ENCODE measurements at regions not wholly inside any gene's neighbourhood (a gene's known extent, or its start where the extent isn't known, plus 50 kb on each side); places are given as distances from the start of the nearest gene placed in this dataset.

- H3K27ac ChIP-seq (ENCODE audit: low read depth) = no peak overlapping the region
- no peaks in the 10 kb centered on the region for H3K36me3 ChIP-seq (ENCODE audit: insufficient read depth)
- no peaks in the 10 kb centered on the region for H4K20me1 ChIP-seq (replicated peaks; ENCODE audit: insufficient read depth)
- peaks cover 4% of the 10 kb centered on the region; the same call in 1 of the 2 replicates for H3K9me2 ChIP-seq (ENCODE audit: insufficient read depth)
- no peak overlapping the region for H3K27ac Mint-ChIP-seq
- no peak overlapping the region for H3K4me2 ChIP-seq
- no peaks in the 10 kb centered on the region for H3K4me1 ChIP-seq (ENCODE audit: insufficient read depth)
- H3K79me2 ChIP-seq (replicated peaks; ENCODE audit: insufficient read depth) = no peaks in the 10 kb centered on the region
- H3F3A ChIP-seq (replicated peaks; ENCODE audit: low read depth) = no peaks in the 10 kb centered on the region
- ATAC-seq (no peak), DNase-seq (ENCODE audit: low spot score) (no peak)
- no peaks in the 10 kb centered on the region for H3K36me3 Mint-ChIP-seq (ENCODE audit: low read depth)
- TF ChIP-seq ETS1 (IDR thresholded peaks at IDR 0.05) (no peak), CREB1 (CRISPR knock-in tag; IDR thresholded peaks at IDR 0.05; ENCODE audit: low read depth) (no peak), ZNF331 (CRISPR knock-in tag; IDR thresholded peaks at IDR 0.05; ENCODE audit: low read depth) (no peak), STAT1 (IDR thresholded peaks at IDR 0.05; ENCODE audit: unreplicated experiment) (no peak), EZH2 (IDR thresholded peaks at IDR 0.05; ENCODE audit: low read depth, unreplicated experiment) (no peak), POLR2AphosphoS5 (IDR thresholded peaks at IDR 0.05; ENCODE audit: low read depth) (no peak), EZH2phosphoT487 (IDR thresholded peaks at IDR 0.05; ENCODE audit: unreplicated experiment) (no peak), NANOG (IDR thresholded peaks at IDR 0.05; ENCODE audit: borderline replicate concordance) (no peak)
- H3K27me3 ChIP-seq (ENCODE audit: insufficient read depth) = no peaks in the 10 kb centered on the region
- H3K4me3 Mint-ChIP-seq = no peak overlapping the region
- H3K4me3 ChIP-seq = no peak overlapping the region
- H2AFZ ChIP-seq = no peak overlapping the region
- no peaks in the 10 kb centered on the region for H3K9me3 Mint-ChIP-seq
- no peaks in the 10 kb centered on the region for H3K27me3 Mint-ChIP-seq (ENCODE audit: insufficient read depth, low read depth, poor library complexity)
- peaks cover 8% of the 10 kb centered on the region; the same call in 2 of the 3 replicates for H3K4me1 Mint-ChIP-seq
These were observed 215.5 kb upstream of the SERP2 start for GRCh38 chr13:44158098-44158521.

DNA sequence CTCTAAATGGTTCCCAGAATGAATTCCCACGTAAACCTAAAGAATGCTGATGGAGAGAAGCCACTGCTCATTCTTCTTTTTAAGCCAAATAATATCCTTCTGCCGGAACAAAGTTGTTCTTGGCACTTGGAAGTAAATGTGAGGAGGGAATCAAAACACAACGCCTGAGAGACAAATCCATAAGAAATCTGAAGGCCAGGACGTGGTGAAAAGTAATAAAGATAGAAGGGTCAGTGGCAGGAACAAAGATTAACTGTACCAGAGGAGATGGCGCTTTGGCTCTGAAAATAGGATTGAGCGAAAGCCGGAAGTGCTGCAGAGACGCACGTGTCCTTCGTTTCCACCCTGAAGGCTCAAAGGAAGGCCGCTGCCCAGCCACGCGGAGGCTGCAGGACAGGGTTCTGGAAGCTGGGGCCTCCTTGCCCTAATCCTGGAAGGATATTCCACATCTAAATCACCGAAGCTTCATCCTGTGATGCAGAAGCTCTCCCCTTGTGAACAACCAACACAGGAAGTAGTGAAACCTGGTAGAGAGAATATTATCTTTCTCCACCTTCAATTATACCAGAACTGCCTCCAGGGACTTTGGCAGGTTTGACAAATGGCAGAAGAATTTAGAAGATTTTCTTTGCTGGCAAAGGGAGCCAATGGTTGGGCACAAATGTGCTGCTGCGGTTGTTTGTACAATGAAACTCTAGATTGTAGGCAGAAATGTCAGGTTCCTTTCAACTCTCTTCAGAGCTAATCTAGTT lies 214.6 kb upstream of the SERP2 start:
- no peaks in the 10 kb centered on the region for H3K36me3 Mint-ChIP-seq (ENCODE audit: low read depth)
- Histone ChIP-seq H3K79me2 (replicated peaks; ENCODE audit: insufficient read depth) (no peaks in the 10 kb centered on the region), H3K4me2 (no peak overlapping the region), H3K4me3 (no peak overlapping the region), H2AFZ (no peak overlapping the region), H3K9me2 (ENCODE audit: insufficient read depth) (peaks cover 4% of the 10 kb centered on the region; the same call in 1 of the 2 replicates), H3K27ac (ENCODE audit: low read depth) (no peak overlapping the region), H3F3A (replicated peaks; ENCODE audit: low read depth) (no peaks in the 10 kb centered on the region), H3K27me3 (ENCODE audit: insufficient read depth) (no peaks in the 10 kb centered on the region), H3K36me3 (ENCODE audit: insufficient read depth) (no peaks in the 10 kb centered on the region), H4K20me1 (replicated peaks; ENCODE audit: insufficient read depth) (no peaks in the 10 kb centered on the region), H3K4me1 (ENCODE audit: insufficient read depth) (no peaks in the 10 kb centered on the region)
- DNase-seq (ENCODE audit: low spot score) = no peak
- peaks cover 8% of the 10 kb centered on the region; the same call in 2 of the 3 replicates for H3K4me1 Mint-ChIP-seq
- no peak overlapping the region for H3K4me3 Mint-ChIP-seq
- H3K27ac Mint-ChIP-seq = no peak overlapping the region
- no peaks in the 10 kb centered on the region for H3K27me3 Mint-ChIP-seq (ENCODE audit: insufficient read depth, low read depth, poor library complexity)
- no peak for ATAC-seq
- H3K9me3 Mint-ChIP-seq = no peaks in the 10 kb centered on the region
- TF ChIP-seq STAT1 (IDR thresholded peaks at IDR 0.05; ENCODE audit: unreplicated experiment) = no peak
- no peak for TF ChIP-seq JUNB (IDR thresholded peaks at IDR 0.05; ENCODE audit: unreplicated experiment)
- TF ChIP-seq ZNF331 (CRISPR knock-in tag; IDR thresholded peaks at IDR 0.05; ENCODE audit: low read depth) = no peak
- TF ChIP-seq REST (IDR thresholded peaks at IDR 0.05; ENCODE audit: unreplicated experiment) = no peak
- no peak for TF ChIP-seq ZNF462 (CRISPR knock-in tag; IDR thresholded peaks at IDR 0.05)
